Activated T-helper 1 cell treated with anti-CD3 and anti-CD28 coated beads, Interleukin-12 subunit alpha, Interleukin-12 subunit beta, Interleukin-2, Interleukin-4 antibody, amounts not matched to agents 30 ng/mL and 10 ng/mL and 1 ng/mL, durations not matched to agents 14 hours and 24 hours and 36 hours (primary cell): ENCODE measurements at regions not wholly inside any gene's neighbourhood (a gene's known extent, or its start where the extent isn't known, plus 50 kb on each side); places are given as distances from the start of the nearest gene placed in this dataset.
"Not testable (repeated sequence)": the region's sequence is repeated elsewhere in the genome, so short reads cannot be mapped to it uniquely, and the experiment has no call there.

ENCODE experiments used
- DNase-seq: peaks from one replicate; pipeline ENCODE4 v3.0.0; 2021; ENCODE audit warnings: low spot score
- H3K27ac Mint-ChIP-seq: one replicate; pipeline ENCODE4 v1.8.0; 2021; ENCODE audit warnings: mild to moderate bottlenecking, mixed read lengths
- H3K27me3 Mint-ChIP-seq: one replicate; pipeline ENCODE4 v1.8.0; 2022; ENCODE audit warnings: mild to moderate bottlenecking, moderate library complexity, mixed read lengths; ENCODE audit not compliant: insufficient read depth
- H3K36me3 Mint-ChIP-seq: one replicate; pipeline ENCODE4 v1.8.0; 2021; ENCODE audit warnings: low read depth, mixed read lengths
- H3K4me1 Mint-ChIP-seq: one replicate; pipeline ENCODE4 v1.8.0; 2021; ENCODE audit warnings: low read depth, mixed read lengths
- H3K4me3 Mint-ChIP-seq: one replicate; pipeline ENCODE4 v1.8.0; 2021; ENCODE audit warnings: mild to moderate bottlenecking, moderate library complexity, mixed read lengths
- H3K9me3 Mint-ChIP-seq: one replicate; pipeline ENCODE4 v1.8.0; 2021; ENCODE audit warnings: mixed read lengths
- intact Hi-C: fragments of 100-400 bp; cut with micrococcal nuclease; formaldehyde crosslinking; loops from one replicate; pipeline ENCODE4 v1.15.1; 2024

GRCh38 chr15:20340331-20340811 lies 201.2 kb downstream of the GOLGA6L6 start:
- H3K27me3 Mint-ChIP-seq: no peaks in the 10 kb centered on the region
- H3K9me3 Mint-ChIP-seq: peaks cover 13% of the 10 kb centered on the region
- no peak overlapping the region for H3K4me3 Mint-ChIP-seq
- no peak overlapping the region for H3K27ac Mint-ChIP-seq
- H3K36me3 Mint-ChIP-seq: no peaks in the 10 kb centered on the region
- no peak for DNase-seq
- intact Hi-C loops: no loop called here
- H3K4me1 Mint-ChIP-seq: no peaks in the 10 kb centered on the region

GRCh38 chr15:20339086-20339791 lies 202.4 kb downstream of the GOLGA6L6 start:
- peaks cover 13% of the 10 kb centered on the region for H3K9me3 Mint-ChIP-seq
- intact Hi-C loops, H3K27ac Mint-ChIP-seq, H3K4me1 Mint-ChIP-seq, DNase-seq, H3K27me3 Mint-ChIP-seq, H3K4me3 Mint-ChIP-seq, H3K36me3 Mint-ChIP-seq: not testable (repeated sequence)

- H3K9me3 Mint-ChIP-seq: peaks cover 13% of the 10 kb centered on the region
- H3K4me1 Mint-ChIP-seq, intact Hi-C loops, H3K27ac Mint-ChIP-seq, H3K27me3 Mint-ChIP-seq, H3K4me3 Mint-ChIP-seq, H3K36me3 Mint-ChIP-seq, DNase-seq: not testable (repeated sequence)
Observed at GRCh38 chr15:20338671-20339070, 202.9 kb downstream of the GOLGA6L6 start.

- H3K36me3 Mint-ChIP-seq, H3K27me3 Mint-ChIP-seq, intact Hi-C loops, DNase-seq, H3K4me3 Mint-ChIP-seq, H3K27ac Mint-ChIP-seq, H3K4me1 Mint-ChIP-seq: not testable (repeated sequence)
- peaks cover 13% of the 10 kb centered on the region for H3K9me3 Mint-ChIP-seq
Observed at GRCh38 chr15:20337238-20337637, 204.4 kb downstream of the GOLGA6L6 start.

GRCh38 chr15:20334451-20334850 lies 207.1 kb downstream of the GOLGA6L6 start:
- H3K4me1 Mint-ChIP-seq, H3K27ac Mint-ChIP-seq, DNase-seq, H3K4me3 Mint-ChIP-seq, H3K36me3 Mint-ChIP-seq, intact Hi-C loops, H3K27me3 Mint-ChIP-seq: not testable (repeated sequence)
- H3K9me3 Mint-ChIP-seq: peaks cover 13% of the 10 kb centered on the region

DNA sequence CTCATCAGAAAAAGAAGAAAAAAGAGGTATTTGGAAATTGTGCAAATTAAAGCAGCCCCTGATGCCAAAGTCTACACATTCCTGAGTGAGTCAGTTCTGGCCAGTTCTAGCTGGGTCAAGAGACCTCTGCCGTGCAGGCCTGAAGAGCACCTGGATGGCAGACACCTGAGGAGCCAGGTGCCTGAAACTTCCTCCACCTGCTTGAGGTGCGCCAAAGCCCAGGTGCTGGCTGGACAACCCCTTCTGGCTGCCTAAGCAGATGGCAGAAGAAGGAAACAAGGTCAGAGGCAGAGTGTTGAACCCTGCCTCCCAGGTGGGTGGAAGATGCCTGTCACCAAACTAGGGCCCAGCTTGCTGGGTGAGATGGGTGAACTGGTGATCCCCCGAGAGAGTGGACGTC lies 215.8 kb downstream of the GOLGA6L6 start:
- H3K27ac Mint-ChIP-seq, intact Hi-C loops, DNase-seq, H3K9me3 Mint-ChIP-seq, H3K4me1 Mint-ChIP-seq, H3K36me3 Mint-ChIP-seq, H3K27me3 Mint-ChIP-seq, H3K4me3 Mint-ChIP-seq: not testable (repeated sequence)

GRCh38 chr15:20317132-20317531 lies 224.5 kb downstream of the GOLGA6L6 start:
- H3K4me1 Mint-ChIP-seq, H3K27me3 Mint-ChIP-seq, H3K27ac Mint-ChIP-seq, H3K36me3 Mint-ChIP-seq, H3K4me3 Mint-ChIP-seq, H3K9me3 Mint-ChIP-seq, DNase-seq, intact Hi-C loops: not testable (repeated sequence)

DNA sequence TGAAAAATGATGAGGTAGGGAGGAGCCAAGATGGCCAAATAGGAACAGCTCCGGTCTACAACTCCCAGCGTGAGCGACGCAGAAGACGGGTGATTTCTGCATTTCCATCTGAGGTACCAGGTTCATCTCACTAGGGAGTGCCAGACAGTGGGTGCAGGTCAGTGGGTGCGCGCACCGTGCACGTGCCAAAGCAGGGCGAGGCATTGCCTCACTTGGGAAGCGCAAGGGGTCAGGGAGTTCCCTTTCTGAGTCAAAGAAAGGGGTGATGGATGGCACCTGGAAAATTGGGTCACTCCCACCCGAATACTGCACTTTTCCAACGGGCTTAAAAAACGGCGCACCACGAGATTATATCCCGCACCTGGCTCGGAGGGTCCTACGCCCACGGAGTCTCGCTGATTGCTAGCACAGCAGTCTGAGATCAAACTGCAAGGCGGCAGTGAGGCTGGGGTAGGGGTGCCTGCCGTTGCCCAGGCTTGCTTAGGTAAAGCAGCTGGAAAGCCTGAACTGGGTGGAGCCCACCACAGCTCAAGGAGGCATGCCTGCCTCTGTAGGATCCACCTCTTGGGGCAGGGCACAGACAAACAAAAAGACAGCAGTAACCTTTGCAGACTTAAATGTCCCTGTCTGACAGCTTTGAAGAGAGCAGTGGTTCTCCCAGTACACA lies 230.5 kb downstream of the GOLGA6L6 start:
- H3K27me3 Mint-ChIP-seq, intact Hi-C loops, H3K9me3 Mint-ChIP-seq, H3K36me3 Mint-ChIP-seq, H3K4me1 Mint-ChIP-seq, H3K27ac Mint-ChIP-seq, DNase-seq, H3K4me3 Mint-ChIP-seq: not testable (repeated sequence)

- no peaks in the 10 kb centered on the region for H3K27me3 Mint-ChIP-seq
- no peaks in the 10 kb centered on the region for H3K4me1 Mint-ChIP-seq
- no peak for DNase-seq
- no peak overlapping the region for H3K27ac Mint-ChIP-seq
- no peaks in the 10 kb centered on the region for H3K36me3 Mint-ChIP-seq
- H3K4me3 Mint-ChIP-seq: no peak overlapping the region
- no peaks in the 10 kb centered on the region for H3K9me3 Mint-ChIP-seq
- intact Hi-C loops: no loop called here
Observed at GRCh38 chr15:20310603-20311002, 231.0 kb downstream of the GOLGA6L6 start.

GRCh38 chr15:20309966-20310365 lies 231.6 kb downstream of the GOLGA6L6 start:
- H3K27ac Mint-ChIP-seq, H3K9me3 Mint-ChIP-seq, H3K4me1 Mint-ChIP-seq, H3K36me3 Mint-ChIP-seq, intact Hi-C loops, H3K27me3 Mint-ChIP-seq, DNase-seq, H3K4me3 Mint-ChIP-seq: not testable (repeated sequence)

- not testable (repeated sequence) for H3K27me3 Mint-ChIP-seq, H3K27ac Mint-ChIP-seq
Observed at GRCh38 chr15:20309395-20309794, 232.2 kb downstream of the GOLGA6L6 start.

GRCh38 chr15:20308027-20308690 lies 233.4 kb downstream of the GOLGA6L6 start:
- H3K4me1 Mint-ChIP-seq, H3K9me3 Mint-ChIP-seq, H3K27ac Mint-ChIP-seq, H3K36me3 Mint-ChIP-seq, H3K4me3 Mint-ChIP-seq, H3K27me3 Mint-ChIP-seq, intact Hi-C loops, DNase-seq: not testable (repeated sequence)

More at GRCh38 chr15:20309395-20309794, 232.2 kb downstream of the GOLGA6L6 start:
- H3K36me3 Mint-ChIP-seq, H3K4me3 Mint-ChIP-seq, intact Hi-C loops, H3K9me3 Mint-ChIP-seq, H3K4me1 Mint-ChIP-seq, DNase-seq: not testable (repeated sequence)

DNA sequence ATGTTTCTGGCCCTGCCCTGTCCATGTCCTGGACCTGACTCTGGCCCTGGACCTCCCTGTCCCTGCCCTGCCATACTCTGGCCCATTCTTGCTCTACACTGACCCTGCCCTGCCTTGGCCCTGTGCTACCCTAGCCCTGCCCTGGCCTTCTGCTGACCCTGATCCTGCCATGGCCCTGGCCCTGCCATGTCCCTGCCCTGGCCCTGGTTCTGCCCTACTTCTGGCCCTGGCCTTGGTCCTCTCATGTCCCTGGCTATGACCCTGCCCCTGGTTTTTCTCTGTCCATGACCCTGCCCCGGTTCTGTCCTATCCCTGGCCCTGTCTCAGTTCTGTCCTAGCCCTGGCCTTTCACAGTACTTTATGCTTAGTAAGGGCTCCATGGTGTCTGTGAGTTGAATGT lies 234.5 kb downstream of the GOLGA6L6 start:
- intact Hi-C loops: not testable (repeated sequence)

More for the DNA sequence above, 234.5 kb downstream of the GOLGA6L6 start:
- not testable (repeated sequence) for H3K27ac Mint-ChIP-seq, H3K9me3 Mint-ChIP-seq, H3K4me3 Mint-ChIP-seq, H3K36me3 Mint-ChIP-seq, H3K27me3 Mint-ChIP-seq, H3K4me1 Mint-ChIP-seq, DNase-seq
